GM19468 (cell line): ENCODE measurements at regions not wholly inside any gene's neighbourhood (a gene's known extent, or its start where the extent isn't known, plus 50 kb on each side); places are given as distances from the start of the nearest gene placed in this dataset.

Source experiments
- ATAC-seq: cut with Tn5 transposase; IDR thresholded peaks from one replicate; pipeline ENCODE4 v1.9.1; 2021; ENCODE audit warnings: mild to moderate bottlenecking, moderate library complexity, moderate number of reproducible peaks; ENCODE audit not compliant: unreplicated experiment; ENCODE audit errors: extremely low read depth

- no peak for ATAC-seq
Measured at GRCh38 chr12:86670986-86671385, 414.8 kb upstream of the MGAT4C start.

- no peak for ATAC-seq
Measured at GRCh38 chr12:86669010-86669409, 412.8 kb upstream of the MGAT4C start.

GRCh38 chr12:86666316-86666715, 410.1 kb upstream of the MGAT4C start:
- no peak for ATAC-seq

DNA sequence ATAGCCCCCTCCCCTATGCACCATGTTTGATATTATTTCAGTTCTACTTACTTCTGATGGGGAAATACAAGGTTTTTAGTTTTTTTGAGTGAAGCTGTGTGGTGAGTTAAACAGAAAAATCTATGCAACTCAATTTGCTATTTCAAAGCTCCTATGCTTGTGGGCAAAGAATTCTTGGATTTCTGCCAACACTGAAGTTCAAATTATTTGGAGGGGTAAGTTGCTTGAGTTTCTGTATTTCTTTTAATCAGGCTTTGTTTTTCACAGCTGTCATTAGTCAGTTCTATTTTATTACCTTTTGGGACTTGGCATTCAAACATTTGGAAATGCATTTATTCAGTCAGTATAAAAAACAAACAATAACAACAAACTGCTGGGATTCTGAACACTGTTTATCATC, 407.5 kb upstream of the MGAT4C start:
- ATAC-seq, result no peak

DNA sequence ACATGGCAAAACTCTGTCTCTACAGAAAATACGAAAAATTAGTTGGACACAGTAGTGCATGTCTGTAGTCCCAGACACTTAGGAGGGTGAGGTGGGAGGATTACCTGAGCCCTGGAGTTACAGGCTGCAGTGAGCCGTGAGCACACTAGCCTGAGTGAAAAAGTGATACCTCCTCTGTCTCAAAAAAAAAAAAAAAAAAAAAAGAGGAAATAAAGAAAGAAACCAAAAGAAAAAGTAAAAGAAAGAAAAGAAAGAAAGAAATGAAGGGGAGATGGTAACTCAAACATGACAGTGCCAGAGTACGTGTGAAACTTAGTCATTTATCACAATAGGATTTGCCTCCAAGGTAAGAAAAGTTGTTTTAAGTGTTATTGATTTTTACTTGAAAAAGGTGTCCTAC, 407.0 kb upstream of the MGAT4C start:
- ATAC-seq, result no peak

GRCh38 chr12:86662464-86662863, 406.3 kb upstream of the MGAT4C start:
- ATAC-seq, result no peak

DNA sequence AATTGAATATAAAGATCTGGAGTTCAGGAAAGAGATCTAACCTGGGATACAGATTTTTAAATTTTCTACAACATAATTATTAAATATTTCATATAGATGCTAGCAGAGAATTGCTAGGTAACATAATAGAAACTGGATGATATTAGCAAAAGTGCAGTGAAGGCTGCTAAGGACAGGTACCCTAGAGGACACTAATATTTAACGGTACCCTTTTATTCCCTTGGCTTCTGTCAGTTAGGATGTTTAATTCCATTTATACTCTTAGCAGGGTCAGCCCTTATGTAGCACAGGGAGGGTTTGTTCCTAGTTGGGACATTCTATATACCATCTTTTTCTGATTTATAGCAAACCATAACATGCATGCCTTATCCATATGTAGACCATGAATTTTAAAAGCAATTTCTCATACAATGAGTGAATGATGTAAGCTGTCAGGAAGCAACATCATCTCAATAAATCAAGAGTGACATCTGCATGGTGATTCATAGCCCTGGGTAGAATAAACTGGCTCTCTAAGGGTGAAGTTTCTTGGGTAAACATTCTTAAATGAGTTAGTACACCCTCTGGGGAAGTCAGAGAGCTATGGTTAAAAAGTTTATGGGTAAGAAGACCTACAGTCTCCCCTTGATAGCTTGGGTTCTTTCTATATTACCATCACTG, 404.4 kb upstream of the MGAT4C start:
- no peak for ATAC-seq

- ATAC-seq, result no peak
Measured at GRCh38 chr12:86659985-86660384, 403.8 kb upstream of the MGAT4C start.

GRCh38 chr12:86658303-86658702, 402.1 kb upstream of the MGAT4C start:
- no peak for ATAC-seq

GRCh38 chr12:86647800-86648199, 391.6 kb upstream of the MGAT4C start:
- ATAC-seq, result no peak

DNA sequence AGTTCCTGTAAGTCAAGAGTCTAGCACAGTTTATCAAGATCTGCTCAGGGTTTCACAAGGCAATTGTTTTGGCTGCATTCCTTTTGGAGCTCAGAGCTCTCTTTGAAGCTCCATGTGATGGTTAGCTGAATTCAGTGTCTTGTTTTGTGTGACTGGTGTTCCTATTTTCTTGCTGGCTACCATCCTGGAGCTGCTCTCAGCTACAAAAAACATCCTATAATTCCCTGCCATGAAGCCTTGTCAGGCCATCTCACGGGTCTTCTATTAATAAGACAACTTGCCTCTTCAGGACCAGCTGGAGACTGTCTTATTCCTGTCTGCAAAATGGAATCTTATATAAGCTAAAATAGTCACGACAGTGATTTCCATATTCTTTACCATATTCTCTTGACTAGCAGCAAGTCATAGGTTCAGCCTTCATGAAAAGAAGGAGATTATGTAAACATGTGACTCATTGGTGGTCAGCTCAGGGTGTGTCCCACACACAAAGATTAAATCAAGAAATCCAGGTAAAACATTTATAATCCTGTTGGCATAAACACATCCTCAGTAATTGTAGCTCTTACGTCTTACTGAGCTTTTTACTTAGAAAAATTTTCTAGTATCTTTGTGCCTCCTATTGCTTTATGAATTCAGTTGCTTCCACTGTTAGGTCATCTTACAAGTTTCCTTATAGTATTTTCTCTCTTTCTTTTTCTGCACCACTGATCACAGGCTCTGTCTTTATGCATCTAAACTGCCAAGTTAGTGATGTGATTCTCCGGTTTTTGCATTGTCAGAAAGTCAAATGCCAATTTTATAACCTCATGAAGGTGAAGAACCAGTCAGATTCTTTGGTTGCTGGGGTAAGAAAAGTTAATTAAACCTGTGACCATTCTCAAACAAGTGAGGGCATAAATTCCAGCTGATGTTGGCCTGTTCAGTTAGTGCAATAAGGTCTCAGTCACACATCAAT, 378.5 kb upstream of the MGAT4C start:
- no peak for ATAC-seq

DNA sequence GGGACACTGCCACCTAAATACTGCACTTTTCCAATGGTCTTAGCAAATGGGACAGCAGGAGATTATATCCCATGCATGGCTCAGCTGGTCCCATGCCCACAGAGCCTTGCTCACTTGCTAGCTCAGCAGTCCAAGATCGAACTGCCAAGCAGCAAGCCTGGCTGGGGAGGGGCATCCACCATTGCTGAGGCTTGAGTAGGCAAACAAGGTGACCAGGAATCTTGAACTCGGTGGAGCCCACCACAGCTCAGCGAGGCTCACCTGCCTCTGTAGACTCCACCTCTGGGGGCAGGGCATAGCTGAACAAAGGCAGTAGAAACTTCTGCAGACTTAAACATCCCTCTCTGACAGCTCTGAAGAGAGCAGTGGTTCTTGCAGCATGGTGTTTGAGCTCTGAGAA, 370.8 kb upstream of the MGAT4C start:
- no peak for ATAC-seq

DNA sequence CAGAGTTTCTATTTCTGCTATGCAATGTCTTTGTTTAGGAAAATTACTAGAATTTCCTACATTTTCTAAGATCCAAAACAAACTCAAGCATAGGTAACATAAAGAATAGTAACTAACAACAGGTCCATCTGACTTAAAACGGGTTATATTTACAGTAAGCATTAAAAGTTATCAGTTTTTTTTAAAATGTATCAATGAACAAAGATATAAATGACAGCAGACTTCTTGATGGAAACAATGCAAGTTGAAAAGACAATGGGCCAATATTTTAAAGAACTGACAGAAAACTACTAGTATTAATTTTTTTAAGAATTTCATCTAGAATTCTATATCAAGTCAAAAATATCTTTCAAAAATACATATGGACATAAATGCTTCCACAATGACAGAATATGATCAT, 367.1 kb upstream of the MGAT4C start:
- ATAC-seq, result no peak

DNA sequence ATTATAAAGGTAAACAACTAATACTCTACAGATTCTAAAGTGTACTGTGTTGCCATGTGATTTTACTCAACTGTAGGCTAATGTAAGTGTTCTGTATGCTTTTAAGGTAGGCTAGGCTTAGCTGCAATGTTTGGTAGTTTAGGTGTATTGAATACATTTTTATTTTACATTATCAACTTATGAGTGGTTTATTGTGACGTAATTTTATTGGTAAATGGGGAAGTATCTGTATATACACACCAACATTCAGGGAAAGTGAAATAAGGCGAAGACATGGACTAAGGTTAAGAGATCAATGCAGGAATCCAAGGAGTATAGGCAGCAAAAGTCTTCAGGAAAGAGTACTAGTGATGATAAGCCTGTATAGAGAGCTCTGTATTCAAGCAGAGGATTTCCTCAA, 365.8 kb upstream of the MGAT4C start:
- no peak for ATAC-seq

GRCh38 chr12:86613311-86613710, 357.1 kb upstream of the MGAT4C start:
- no peak for ATAC-seq

DNA sequence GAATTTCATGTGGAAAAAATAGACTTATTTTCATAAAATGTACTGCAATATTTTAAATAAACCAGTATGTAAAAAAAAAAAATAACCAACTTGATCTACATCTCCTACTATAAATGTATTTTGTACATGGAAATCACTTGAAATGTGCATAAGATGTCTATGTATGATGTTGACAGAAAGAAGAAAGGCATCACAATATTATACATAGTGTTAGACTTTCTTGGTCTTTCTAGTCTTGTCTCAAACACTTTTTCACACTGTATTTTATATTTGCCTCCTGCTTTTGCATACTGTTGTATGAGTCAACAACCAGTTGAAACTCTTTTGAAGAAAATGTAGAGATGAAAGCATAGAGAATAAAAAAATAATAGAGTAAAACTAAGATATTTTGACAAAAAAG, 352.4 kb upstream of the MGAT4C start:
- no peak for ATAC-seq

DNA sequence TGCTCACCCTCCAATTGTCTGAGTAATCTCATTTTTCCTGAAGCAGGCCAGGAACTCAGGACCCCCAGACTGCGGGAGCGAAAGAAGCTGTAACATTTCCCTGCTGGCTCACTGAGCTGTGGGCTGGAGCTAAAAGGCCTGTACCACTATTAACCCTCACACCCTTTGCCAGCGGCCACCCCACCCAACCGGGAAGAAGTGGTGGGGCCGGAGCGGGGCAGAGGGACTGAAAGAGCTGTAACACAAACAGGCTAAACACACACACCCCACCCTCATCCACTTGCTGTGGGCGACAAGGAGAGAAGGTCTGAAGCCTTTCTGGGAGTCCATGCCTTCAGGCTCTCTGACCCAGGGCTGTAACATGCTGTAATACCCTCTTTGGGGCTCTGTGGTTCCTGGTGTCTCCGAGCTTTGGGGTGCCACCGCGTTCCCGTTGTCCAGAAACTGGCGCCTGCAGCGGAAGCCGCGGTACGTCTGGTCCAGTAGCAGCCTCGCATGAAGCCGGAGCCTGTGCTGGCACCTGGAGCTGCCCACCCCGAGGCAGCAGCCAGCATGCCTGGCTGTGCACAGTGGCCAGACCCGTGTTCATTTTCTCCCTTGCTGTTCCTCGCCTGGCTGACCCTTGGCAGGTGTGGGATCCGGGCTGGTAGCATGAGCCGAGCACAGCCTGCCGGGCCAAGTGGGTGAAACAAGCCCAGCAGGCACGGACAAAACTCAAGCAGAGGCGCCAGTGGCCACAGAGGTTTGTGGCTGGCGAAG, 345.5 kb upstream of the MGAT4C start:
- no peak for ATAC-seq

GRCh38 chr12:86600664-86601231, 344.6 kb upstream of the MGAT4C start:
- ATAC-seq, result no peak

- ATAC-seq, result no peak
Measured at GRCh38 chr12:86597431-86597830, 341.2 kb upstream of the MGAT4C start.

DNA sequence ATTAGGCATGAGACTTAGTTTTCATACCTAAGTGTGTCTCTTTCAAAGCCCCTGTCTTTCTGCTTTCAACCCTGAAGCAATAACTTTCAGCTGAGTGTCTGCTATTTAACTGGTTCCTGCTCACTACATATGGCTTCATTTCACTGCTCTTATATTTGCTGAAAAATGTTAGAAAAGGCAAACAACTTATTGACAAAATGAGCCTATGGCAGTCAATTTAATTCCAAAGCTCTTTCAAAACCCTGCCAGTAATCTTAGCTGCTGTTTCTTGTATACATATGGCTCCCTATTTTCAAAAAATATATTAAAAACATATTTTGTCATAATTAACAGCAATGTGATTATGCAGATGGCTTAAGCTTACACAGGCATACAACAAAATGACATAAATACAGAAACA, 334.1 kb upstream of the MGAT4C start:
- ATAC-seq, result no peak

- no peak for ATAC-seq
Measured at GRCh38 chr12:86574143-86574542, 318.0 kb upstream of the MGAT4C start.
